ENCODE measurements at regions not wholly inside any gene's neighbourhood (a gene's known extent, or its start where the extent isn't known, plus 50 kb on each side); places are given as distances from the start of the nearest gene placed in this dataset.

- TF ChIP-seq CTCF (IDR thresholded peaks at IDR 0.05) (no peak), POLR2A (IDR thresholded peaks at IDR 0.05) (no peak), POLR2AphosphoS5 (IDR thresholded peaks at IDR 0.05) (no peak)
Observed at GRCh38 chr10:9886772-9887171, 1130.9 kb upstream of the CELF2 start.
